ENCODE measurements at regions not wholly inside any gene's neighbourhood (a gene's known extent, or its start where the extent isn't known, plus 50 kb on each side); places are given as distances from the start of the nearest gene placed in this dataset.

DNA sequence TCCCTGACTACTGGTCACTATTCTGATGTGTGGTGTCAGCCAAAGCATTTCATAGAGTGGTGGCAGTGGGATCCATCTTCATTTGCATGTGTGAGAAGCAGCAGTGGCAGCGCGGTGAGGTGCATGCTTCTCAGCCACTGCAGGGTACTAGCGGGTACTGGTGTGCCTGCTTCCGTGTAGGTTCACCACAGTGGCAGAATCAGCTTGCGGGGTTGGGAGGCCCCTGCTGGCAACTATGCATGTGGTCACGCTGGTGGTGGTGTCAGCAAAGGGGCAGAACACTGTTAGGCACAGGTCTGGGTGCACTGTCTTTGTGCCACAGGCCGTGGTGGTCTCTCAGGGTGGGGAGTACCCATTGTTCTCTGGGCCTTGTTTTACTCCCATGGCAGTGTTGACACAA, 286.4 kb upstream of the TENM4 start:
- no peak for TF ChIP-seq POLR2A (IDR thresholded peaks at IDR 0.05; ENCODE audit: low read length)
- no peak for TF ChIP-seq GATA1 (IDR thresholded peaks at IDR 0.05; ENCODE audit: low read depth, low read length)
